Activated CD8-positive, alpha-beta memory T cell treated with anti-CD3 and anti-CD28 coated beads for 48 hours (primary cell): ENCODE measurements at regions not wholly inside any gene's neighbourhood (a gene's known extent, or its start where the extent isn't known, plus 50 kb on each side); places are given as distances from the start of the nearest gene placed in this dataset.
A peak's percentile ranks its signal among the peaks of the same experiment; 100 is the strongest.

Source experiments
- DNase-seq, 3 experiments: peaks; one replicate each; pipeline ENCODE4 v3.0.0-alpha.2; 2020; ENCODE audit warnings: low read depth in 2 of 3, low spot score in 2 of 3

GRCh38 chr15:97909291-97909891 lies 51.1 kb upstream of the ARRDC4 start:
- peak; percentile 10 to 21 (median 11) for DNase-seq
